ENCODE measurements at regions not wholly inside any gene's neighbourhood (a gene's known extent, or its start where the extent isn't known, plus 50 kb on each side); places are given as distances from the start of the nearest gene placed in this dataset.

- TF ChIP-seq Cebpa-rat (IDR thresholded peaks at IDR 0.05): no peak
- peaks cover 6% of the 10 kb centered on the region for H3K4me1 ChIP-seq
These were observed 238.3 kb upstream of the IRX1 start for GRCh38 chr5:3357291-3357690.

GRCh38 chr5:3356016-3356415 is 239.6 kb upstream of the IRX1 start:
- peaks cover 6% of the 10 kb centered on the region for H3K4me1 ChIP-seq
- no peaks in the 10 kb centered on the region for H4K20me1 ChIP-seq
- H3K27ac ChIP-seq: no peak overlapping the region
- no peak overlapping the region for H3K4me2 ChIP-seq
- H3K4me3 ChIP-seq: no peak overlapping the region
- no peaks in the 10 kb centered on the region for H3K36me3 ChIP-seq
- no peak for TF ChIP-seq Cebpa-rat (IDR thresholded peaks at IDR 0.05)
- no peak overlapping the region for H3K9ac ChIP-seq
- H3K9me3 ChIP-seq: no peaks in the 10 kb centered on the region
- H3K27me3 ChIP-seq: no peaks in the 10 kb centered on the region

More at GRCh38 chr5:3357291-3357690, 238.3 kb upstream of the IRX1 start:
- Histone ChIP-seq H3K4me2 (no peak overlapping the region), H3K9me3 (no peaks in the 10 kb centered on the region), H3K4me3 (no peak overlapping the region), H3K27me3 (no peaks in the 10 kb centered on the region), H3K36me3 (no peaks in the 10 kb centered on the region), H3K27ac (no peak overlapping the region), H3K9ac (no peak overlapping the region), H4K20me1 (no peaks in the 10 kb centered on the region)

- H3K27ac ChIP-seq: no peak overlapping the region
- H3K9ac ChIP-seq: no peak overlapping the region
- H3K4me1 ChIP-seq: peaks cover 6% of the 10 kb centered on the region
- H3K4me2 ChIP-seq: no peak overlapping the region
- H3K36me3 ChIP-seq: no peaks in the 10 kb centered on the region
- no peaks in the 10 kb centered on the region for H3K27me3 ChIP-seq
- H4K20me1 ChIP-seq: no peaks in the 10 kb centered on the region
- no peak for TF ChIP-seq Cebpa-rat (IDR thresholded peaks at IDR 0.05)
- H3K4me3 ChIP-seq: no peak overlapping the region
- no peaks in the 10 kb centered on the region for H3K9me3 ChIP-seq
These were observed 240.5 kb upstream of the IRX1 start for GRCh38 chr5:3355126-3355525.

GRCh38 chr5:3354606-3355005 is 241.0 kb upstream of the IRX1 start:
- H3K9me3 ChIP-seq: no peaks in the 10 kb centered on the region
- H3K27me3 ChIP-seq: no peaks in the 10 kb centered on the region
- no peaks in the 10 kb centered on the region for H4K20me1 ChIP-seq
- H3K4me2 ChIP-seq: no peak overlapping the region
- H3K27ac ChIP-seq: no peak overlapping the region
- H3K9ac ChIP-seq: no peak overlapping the region
- H3K36me3 ChIP-seq: no peaks in the 10 kb centered on the region
- peaks cover 4% of the 10 kb centered on the region for H3K4me1 ChIP-seq
- H3K4me3 ChIP-seq: no peak overlapping the region
- no peak for TF ChIP-seq Cebpa-rat (IDR thresholded peaks at IDR 0.05)

- Histone ChIP-seq H3K4me1 (no peaks in the 10 kb centered on the region), H3K27ac (no peak overlapping the region), H3K27me3 (no peaks in the 10 kb centered on the region), H3K4me3 (no peak overlapping the region), H3K4me2 (no peak overlapping the region), H4K20me1 (no peaks in the 10 kb centered on the region), H3K9ac (no peak overlapping the region), H3K9me3 (no peaks in the 10 kb centered on the region), H3K36me3 (no peaks in the 10 kb centered on the region)
- TF ChIP-seq Cebpa-rat (IDR thresholded peaks at IDR 0.05): no peak
These were observed 242.1 kb upstream of the IRX1 start for GRCh38 chr5:3353561-3353960.

GRCh38 chr5:3352711-3353110 is 242.9 kb upstream of the IRX1 start:
- TF ChIP-seq Cebpa-rat (IDR thresholded peaks at IDR 0.05): no peak
- H3K9ac ChIP-seq: no peak overlapping the region
- no peaks in the 10 kb centered on the region for H4K20me1 ChIP-seq

GRCh38 chr5:3351581-3352442 is 243.8 kb upstream of the IRX1 start:
- no peak overlapping the region for H3K27ac ChIP-seq
- no peak for TF ChIP-seq Cebpa-rat (IDR thresholded peaks at IDR 0.05)
- no peaks in the 10 kb centered on the region for H3K27me3 ChIP-seq
- no peaks in the 10 kb centered on the region for H4K20me1 ChIP-seq
- H3K36me3 ChIP-seq: no peaks in the 10 kb centered on the region
- no peaks in the 10 kb centered on the region for H3K9me3 ChIP-seq
- no peaks in the 10 kb centered on the region for H3K4me1 ChIP-seq
- no peak overlapping the region for H3K4me3 ChIP-seq
- no peak overlapping the region for H3K4me2 ChIP-seq
- H3K9ac ChIP-seq: no peak overlapping the region

More at GRCh38 chr5:3352711-3353110, 242.9 kb upstream of the IRX1 start:
- Histone ChIP-seq H3K27me3 (no peaks in the 10 kb centered on the region), H3K9me3 (no peaks in the 10 kb centered on the region), H3K36me3 (no peaks in the 10 kb centered on the region), H3K4me2 (no peak overlapping the region), H3K27ac (no peak overlapping the region), H3K4me1 (no peaks in the 10 kb centered on the region), H3K4me3 (no peak overlapping the region)

GRCh38 chr5:3350781-3351180 is 244.9 kb upstream of the IRX1 start:
- Histone ChIP-seq H3K27me3 (no peaks in the 10 kb centered on the region), H3K36me3 (no peaks in the 10 kb centered on the region), H3K27ac (no peak overlapping the region), H3K4me3 (no peak overlapping the region), H3K4me2 (no peak overlapping the region), H3K9ac (no peak overlapping the region), H3K4me1 (no peaks in the 10 kb centered on the region), H4K20me1 (no peaks in the 10 kb centered on the region), H3K9me3 (no peaks in the 10 kb centered on the region)
- no peak for TF ChIP-seq Cebpa-rat (IDR thresholded peaks at IDR 0.05)

GRCh38 chr5:3349704-3350565 is 245.7 kb upstream of the IRX1 start:
- H3K4me3 ChIP-seq: no peak overlapping the region
- no peaks in the 10 kb centered on the region for H4K20me1 ChIP-seq
- no peaks in the 10 kb centered on the region for H3K9me3 ChIP-seq
- no peaks in the 10 kb centered on the region for H3K36me3 ChIP-seq
- no peak overlapping the region for H3K4me2 ChIP-seq
- H3K9ac ChIP-seq: no peak overlapping the region
- TF ChIP-seq Cebpa-rat (IDR thresholded peaks at IDR 0.05): no peak
- no peaks in the 10 kb centered on the region for H3K4me1 ChIP-seq
- H3K27me3 ChIP-seq: no peaks in the 10 kb centered on the region
- H3K27ac ChIP-seq: no peak overlapping the region

All from BLaER1 (cell line).